ENCODE measurements at regions not wholly inside any gene's neighbourhood (a gene's known extent, or its start where the extent isn't known, plus 50 kb on each side); places are given as distances from the start of the nearest gene placed in this dataset.

DNA sequence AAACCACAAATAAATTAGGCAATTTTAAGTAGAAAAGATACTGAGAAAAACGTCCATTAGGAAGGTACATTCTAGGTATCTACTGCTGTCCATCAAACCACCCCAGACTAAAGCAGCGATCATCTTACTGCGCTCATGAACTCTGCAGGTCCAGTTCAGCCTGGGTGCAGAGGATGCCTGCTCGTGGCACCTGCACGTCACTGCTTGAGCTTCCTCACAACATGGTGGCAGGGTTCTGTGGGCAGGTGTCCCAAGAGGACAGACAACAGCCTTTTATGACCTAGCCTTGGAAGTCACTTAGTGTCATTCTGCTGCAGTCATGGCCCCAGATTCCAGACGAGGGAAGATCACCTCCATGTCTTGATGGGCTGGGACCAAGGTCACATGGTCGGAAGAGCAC is 93.4 kb downstream of the MICALL2 start:
- no peak for TF ChIP-seq POLR2A (IDR thresholded peaks at IDR 0.05)
- TF ChIP-seq, protein P1, sequence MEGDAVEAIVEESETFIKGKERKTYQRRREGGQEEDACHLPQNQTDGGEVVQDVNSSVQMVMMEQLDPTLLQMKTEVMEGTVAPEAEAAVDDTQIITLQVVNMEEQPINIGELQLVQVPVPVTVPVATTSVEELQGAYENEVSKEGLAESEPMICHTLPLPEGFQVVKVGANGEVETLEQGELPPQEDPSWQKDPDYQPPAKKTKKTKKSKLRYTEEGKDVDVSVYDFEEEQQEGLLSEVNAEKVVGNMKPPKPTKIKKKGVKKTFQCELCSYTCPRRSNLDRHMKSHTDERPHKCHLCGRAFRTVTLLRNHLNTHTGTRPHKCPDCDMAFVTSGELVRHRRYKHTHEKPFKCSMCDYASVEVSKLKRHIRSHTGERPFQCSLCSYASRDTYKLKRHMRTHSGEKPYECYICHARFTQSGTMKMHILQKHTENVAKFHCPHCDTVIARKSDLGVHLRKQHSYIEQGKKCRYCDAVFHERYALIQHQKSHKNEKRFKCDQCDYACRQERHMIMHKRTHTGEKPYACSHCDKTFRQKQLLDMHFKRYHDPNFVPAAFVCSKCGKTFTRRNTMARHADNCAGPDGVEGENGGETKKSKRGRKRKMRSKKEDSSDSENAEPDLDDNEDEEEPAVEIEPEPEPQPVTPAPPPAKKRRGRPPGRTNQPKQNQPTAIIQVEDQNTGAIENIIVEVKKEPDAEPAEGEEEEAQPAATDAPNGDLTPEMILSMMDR (IDR thresholded peaks at IDR 0.05 in 4 of 5, conservative IDR thresholded peaks at IDR 0.05 in 1 of 5) = no peak

Data from gastrocnemius medialis (tissue), 4 donors.